ENCODE measurements at regions not wholly inside any gene's neighbourhood (a gene's known extent, or its start where the extent isn't known, plus 50 kb on each side); places are given as distances from the start of the nearest gene placed in this dataset.

DNA sequence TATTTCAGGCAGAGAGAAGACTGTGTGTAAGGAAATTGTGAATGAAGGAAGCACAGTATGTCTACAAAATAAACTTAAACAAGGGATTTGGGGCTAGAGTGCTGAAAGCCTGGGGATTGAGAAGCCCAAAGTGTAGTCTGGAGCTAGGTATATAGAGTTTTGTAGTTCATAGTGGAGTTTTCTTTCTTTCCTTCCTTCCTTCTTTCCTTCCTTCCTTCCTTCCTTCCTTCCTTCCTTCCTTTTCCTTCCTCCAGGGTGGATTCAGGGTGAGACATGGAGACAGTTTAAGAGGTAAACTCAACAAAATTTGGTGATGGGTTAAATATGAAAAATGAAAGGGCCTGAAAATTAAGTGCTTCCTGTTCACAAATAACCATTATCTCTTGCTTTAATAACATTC, 757.8 kb upstream of the CXADR start:
- no peak for DNase-seq

DNA sequence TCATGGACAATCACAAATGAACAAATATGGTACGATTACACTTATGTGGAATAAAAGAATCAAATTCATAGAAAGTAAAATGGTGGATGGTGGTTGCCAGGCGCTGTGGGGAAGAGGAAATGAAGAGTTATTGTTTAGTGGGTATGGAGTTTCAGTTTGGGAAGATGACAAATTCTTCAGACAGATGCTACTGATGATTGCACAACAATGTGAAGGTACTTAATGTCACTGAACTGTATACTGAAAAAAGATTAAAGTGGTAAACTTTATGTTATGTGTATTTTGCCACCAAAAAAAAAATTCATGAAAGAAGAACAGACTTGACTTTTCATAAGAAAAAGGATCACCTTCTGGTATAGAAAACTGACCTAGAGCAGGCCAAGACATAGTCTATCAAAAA, 745.6 kb upstream of the CXADR start:
- DNase-seq: no peak

DNA sequence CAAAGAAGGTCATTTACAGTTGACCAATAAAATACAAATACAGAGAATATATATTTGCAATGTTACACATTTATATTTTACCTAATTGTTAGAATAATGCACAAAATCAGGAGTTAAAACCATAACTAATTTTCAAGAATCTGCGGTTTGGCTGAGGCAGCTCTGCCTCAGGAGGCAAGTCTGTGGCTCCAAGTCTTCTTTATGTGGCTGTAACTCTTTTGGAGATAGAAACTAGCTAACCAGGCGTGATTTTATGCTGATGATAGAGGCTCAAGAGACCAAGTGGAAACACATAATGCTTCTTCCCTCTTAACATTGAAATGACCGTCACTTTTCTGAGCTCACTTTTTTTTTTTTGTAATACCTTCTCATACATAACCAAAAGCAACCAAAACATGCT, 744.7 kb upstream of the CXADR start:
- no peak for DNase-seq

DNA sequence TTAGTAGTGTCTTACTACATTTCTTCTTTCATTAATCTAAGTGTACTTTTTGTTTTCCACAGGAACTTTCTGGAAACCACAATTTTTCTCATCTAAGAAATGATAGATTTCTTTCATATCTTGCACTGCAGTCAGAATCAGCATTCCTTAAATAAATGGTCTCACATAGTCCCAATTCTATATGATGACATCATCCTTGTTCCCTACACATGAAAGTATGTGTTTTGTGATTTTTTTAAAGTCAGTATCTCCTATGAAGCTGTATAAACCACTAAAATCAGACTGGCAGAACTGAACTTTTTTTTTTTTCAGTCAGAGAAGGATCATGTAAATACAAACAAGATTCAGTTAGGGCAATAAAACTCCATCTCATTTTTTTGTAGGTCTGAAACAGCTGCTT, 742.6 kb upstream of the CXADR start:
- no peak for DNase-seq

DNA sequence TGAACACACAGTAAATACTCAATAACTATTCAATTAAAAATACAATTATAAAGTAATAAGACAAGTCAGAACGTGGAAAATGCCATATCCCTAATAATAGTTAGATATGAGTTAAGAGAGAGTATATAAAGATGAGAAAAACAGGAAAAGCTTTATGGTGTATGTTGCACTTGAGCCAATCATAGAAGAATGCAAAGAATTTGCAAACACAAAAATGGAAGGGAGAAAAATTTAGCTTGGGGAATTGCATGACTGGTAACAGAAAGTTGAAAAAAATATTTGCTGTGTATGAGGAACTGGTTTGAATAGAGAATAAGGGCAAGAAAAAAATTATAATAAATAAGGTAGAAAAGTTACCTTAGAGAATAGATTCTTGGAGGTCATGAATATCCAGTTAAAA, 739.6 kb upstream of the CXADR start:
- DNase-seq: no peak

DNA sequence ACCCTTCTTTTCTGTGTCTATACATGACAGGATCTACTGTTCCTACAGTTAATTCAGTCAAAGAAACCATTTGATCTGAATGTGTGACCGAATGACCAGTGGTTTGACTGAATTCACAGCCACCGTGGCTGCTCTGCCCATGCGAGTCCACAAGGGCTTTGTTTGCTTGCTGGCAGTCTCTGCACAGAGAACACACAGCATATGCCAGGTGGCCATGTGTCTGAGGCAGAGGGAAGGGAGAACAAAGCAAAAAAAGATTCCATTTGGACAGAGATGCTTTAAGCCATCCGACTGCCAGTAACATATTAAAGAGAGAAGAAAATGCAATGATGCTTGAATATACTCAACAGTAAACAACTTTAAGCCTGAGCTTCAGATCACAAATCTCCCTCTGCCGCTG, 737.8 kb upstream of the CXADR start:
- DNase-seq: no peak

DNA sequence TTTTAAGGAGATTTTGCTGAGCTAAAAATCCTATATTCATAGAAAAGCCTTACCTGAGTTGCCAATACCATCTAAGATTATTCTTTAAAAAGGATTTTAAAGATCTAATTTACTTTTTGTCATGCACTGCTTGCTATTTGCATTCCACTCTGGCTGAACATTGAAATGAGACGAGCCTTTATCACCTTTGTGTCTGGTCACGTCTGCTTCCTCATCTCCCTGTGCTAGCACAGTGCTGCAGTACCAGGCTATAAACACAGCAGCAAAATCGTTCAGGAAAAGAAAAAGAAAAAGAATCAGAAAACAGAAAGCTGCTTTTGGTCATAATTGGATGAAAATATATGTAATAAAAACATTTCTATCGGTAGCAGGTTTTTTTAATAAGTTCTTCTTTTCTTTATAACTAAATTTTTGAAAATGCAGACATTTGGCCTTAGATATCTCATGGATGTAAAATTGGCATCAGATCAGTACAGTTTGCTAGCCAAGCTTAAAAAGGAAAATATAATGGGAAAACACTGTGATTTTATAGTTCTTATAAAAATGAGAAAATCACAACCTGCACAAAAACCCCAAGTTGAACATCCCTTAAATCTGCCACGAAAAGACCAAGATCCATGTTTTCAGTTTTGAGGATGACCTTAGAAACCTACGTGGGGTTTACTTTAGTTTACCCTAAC, 735.7 kb upstream of the CXADR start:
- no peak for DNase-seq

DNA sequence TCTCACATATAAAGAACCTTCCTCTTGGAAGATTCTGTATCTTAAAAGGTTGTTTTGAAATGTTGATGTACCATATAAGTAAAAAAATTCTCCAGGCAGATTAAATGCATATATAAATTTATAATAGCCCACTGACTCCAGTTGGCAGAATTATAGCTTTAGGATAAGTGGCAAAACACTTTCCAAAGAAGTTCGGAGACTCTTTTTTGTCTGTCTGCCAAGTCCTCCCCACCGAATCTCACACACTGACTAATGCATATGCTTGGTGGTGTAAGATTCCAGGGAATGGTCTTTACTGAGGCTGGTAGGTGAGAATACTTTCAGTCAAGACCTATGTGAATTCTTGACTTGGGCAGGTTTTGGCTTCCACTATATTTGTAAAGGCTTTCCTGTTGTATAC, 724.3 kb upstream of the CXADR start:
- DNase-seq: no peak

DNA sequence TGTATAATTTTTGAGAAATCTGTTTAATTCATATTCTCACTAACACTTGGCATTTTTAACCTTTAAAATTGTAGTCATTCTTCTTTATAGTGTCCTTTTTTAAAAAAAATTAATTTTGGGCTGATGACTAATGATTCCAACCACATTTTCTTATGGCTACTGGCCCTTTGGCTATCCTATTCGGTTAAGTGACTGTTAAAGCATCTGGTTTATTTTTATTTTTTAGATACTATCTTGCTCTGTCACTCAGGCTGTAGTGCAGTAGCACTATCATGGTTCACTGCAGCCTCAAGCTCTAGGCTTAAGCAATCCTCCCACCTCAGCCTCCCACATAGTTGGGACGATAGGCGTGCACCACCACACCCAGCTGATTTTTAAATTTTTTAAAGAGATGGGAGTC, 723.2 kb upstream of the CXADR start:
- DNase-seq: no peak

DNA sequence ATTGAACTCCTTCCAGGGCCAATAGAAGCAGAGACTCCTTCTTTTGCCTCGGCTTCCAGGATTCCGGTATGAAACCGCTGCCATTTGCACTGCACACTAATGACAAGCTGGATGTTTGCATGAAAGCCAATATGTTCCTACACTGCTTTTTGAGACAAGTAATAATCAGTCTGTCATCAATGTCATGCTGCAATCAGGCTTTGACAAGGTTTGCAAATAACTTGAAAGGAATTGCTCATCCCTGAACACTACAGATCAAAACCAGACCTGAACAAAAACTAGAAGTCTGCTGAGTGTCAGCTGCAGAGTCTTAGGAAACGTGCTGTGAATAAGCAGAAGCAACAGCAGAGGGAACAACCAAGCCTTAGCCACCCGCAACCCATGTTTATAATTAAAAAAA, 720.7 kb upstream of the CXADR start:
- no peak for DNase-seq

DNA sequence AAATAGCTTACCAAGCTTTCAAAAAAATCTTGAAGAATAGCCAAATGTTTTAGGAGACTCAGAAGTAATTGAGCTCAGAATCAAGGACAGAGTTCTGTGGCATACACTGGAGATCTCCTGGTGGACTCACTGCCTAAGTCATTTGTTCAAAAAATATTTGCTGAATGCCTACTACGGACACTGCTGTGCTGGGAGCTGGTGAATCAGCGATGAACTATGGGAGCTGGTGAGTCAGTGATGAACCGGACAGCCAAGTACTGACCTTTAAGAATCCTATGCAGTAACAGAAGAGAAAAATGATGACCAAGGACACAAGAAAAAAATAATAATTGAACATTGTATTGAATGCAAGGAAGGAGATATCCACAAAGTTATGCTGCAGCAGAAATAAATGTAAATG, 717.9 kb upstream of the CXADR start:
- DNase-seq: no peak

DNA sequence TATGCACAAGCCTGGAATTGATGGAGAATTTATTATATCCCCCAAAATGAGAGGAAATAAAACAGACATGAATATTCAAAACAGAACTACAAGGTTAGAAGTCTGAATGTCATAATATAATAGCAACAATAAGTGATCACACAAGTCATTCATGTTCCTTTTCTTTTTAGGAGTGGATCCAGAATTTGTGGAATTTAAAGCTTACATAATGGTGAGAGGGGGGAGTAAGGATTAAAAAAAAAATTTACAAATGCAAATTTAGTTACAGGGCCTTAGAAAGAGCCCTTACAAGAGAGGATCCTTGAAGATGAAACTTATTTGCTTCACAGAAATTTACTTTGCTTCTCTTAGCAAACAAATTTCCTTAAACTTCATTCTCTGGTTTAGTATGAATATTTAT, 716.1 kb upstream of the CXADR start:
- no peak for DNase-seq

DNA sequence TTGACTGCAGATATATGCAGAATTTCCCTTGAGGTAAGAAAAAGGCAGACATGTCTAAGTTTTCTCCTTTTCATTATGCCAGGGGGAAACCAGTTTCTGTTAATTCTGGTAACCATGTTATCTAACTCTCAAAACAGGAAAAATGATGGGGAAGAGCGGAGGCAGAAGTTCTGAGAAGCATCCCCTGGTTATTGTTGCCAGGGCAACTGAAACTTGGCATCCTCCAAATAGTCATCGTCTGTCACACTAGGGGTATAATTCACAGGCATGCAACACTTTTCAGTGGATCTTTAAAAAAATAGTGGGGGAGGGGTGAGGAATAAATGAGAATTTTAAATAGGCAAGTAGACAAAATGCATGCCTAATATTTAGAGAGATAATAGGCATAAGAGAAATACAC, 715.3 kb upstream of the CXADR start:
- no peak for DNase-seq

DNA sequence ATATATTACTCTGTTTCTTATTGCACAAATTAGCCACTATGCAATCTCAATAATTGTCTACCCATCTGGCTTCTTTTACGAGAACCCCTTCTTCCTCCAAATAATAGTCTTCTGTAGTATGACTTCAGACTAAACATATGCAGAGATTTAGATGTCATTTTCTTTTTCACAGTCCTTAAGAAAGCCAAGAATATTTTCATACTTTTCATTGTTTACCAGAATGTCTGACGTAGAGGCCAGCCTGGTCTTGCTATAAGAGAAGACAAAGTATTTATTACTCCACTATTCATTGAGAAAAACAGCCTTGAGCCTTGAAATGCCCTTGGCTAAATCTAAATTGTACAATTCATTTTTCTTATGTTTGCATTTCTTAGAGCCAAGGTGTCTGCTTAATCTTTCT, 714.9 kb upstream of the CXADR start:
- DNase-seq: no peak

DNA sequence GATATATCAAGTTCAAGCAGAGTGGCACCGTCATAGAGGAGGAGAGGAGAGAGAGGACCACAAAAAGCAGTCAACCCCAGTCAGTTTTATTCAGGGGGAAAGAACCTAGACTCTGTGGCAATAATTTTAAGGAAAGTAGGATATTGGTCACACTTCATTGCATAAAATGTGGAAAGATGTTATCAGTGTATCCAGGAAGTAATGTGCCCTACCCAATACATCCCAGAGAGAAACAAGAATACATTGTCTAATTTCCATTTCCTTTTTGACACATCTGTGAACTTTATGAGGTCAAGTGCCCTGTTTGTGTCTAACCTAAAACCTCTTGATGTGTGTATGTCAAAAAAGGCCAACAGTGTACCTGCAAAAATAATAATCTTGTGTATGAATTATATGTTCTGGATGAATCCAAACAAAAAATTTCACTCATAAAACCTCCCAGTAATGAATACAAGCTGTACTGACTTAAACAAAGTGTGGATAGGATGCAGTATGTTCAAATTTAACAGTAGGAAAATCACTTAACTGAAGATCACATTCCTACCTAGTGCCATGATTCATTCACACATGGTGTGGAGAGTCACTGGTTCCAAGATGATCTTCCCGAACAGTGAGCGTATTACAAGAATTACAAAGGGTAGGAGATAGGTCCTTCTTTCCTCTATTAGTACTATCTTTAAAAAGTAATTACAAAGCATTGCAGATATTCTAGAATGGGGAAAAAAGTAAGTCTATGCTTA, 712.1 kb upstream of the CXADR start:
- no peak for DNase-seq

DNA sequence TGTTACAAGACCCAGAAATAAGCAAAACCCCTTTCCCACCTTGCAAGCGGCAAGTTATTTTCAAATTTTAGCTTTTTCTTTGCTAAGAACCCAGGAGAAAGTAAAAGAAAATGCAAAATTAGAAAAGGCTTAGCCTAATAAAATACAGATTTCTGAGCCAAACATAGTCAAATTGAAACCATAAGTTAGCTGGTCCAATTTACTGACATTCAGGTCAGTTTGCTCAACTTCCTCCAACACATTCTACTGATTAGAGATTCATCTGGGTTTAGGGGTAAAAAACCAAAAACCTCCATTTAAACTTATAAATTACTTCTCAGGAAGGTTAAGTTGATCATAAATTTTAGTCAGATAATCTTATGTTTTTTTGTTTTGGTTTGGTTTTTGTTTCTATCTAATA, 701.8 kb upstream of the CXADR start:
- no peak for DNase-seq

DNA sequence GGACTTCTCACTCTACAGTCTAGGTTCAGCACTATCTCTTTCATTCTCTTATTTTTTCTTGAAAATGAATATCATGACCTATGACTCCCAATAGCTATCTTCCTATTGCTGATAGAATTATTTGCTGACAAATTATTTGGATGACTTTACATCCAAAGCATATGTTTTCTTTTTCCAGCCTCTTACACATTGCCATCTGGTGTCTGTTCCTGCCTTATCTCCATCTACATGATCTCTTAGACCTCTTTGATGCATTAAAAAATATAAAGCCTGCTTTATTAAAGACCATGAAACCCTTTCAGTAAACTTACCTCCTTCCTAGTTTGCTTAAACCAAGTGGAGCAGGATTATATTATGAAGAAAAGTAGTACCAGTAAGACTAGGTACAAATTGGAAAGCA, 700.9 kb upstream of the CXADR start:
- no peak for DNase-seq

DNA sequence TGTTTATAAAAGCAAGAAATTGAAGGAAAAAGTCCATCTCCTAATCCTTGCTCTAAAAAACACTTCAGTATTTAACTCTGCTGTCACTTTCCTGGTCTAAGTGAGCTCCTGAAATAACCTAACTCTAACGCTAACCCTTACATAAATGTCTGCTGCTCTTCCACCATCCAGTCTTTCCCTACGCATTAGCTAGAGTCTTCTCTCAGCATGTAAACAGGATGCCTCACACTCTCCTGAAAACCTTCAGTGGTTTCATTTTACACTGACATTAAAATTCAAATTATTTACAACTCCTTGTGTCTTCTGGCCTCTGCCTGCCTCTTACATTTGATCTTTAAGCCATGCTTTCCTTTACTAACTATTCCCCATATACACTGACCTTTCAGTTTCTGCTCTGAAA, 697.6 kb upstream of the CXADR start:
- peak; percentile 10 for DNase-seq

DNA sequence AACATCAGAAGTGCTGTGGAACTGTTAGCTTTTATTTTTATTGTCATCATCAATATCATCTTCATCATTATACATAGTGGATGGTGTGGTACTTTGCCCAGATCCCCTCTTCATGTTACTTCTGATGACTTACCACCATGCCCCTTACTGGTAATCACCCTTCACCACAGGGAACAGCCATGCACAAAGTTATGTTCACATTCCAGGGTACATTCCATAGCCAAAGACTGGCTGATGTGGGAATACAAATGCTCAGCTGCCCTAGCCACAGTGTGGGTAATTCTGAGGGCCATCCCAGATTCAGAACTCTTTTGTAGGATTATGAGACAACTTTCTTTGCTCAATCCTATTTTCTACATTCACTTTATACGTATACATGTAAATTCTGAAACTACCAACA, 691.3 kb upstream of the CXADR start:
- DNase-seq: no peak

DNA sequence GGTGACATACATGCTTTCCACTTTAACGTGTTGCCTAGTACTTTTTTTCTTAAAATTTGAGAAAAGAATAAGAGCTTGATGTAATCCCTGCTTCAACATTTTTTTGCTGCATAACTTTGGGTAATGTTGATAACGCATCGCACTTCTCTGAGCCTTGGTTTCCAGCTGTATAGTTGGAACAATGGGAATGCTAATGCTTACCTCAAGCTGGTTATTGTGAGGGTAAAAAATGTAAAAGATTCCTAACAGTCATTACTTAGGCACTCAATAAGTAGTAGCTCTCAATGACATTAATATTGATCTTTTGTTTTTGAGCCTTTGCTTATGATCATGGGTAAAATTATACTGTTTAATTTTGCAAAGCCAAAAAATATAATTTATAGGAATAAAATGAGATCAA, 683.3 kb upstream of the CXADR start:
- no peak for DNase-seq

DNA sequence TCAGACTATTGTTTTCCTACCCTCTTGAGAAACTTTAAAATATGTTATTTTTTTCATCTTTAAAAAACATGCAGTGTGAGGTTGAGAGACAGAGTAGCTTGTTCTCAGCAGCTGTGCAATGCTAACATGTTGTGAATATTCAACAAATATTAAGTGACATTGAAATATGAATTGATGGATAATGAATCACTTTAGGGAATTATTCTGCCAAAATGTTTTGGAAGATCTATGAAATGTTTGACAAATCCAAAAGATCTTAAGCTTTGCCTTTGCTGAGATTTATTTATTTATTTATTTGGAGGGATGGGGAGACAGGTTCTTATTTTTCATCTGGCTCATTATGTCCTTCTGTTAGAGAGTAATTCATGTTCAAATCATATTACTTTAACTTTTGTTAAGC, 680.1 kb upstream of the CXADR start:
- DNase-seq: no peak

DNA sequence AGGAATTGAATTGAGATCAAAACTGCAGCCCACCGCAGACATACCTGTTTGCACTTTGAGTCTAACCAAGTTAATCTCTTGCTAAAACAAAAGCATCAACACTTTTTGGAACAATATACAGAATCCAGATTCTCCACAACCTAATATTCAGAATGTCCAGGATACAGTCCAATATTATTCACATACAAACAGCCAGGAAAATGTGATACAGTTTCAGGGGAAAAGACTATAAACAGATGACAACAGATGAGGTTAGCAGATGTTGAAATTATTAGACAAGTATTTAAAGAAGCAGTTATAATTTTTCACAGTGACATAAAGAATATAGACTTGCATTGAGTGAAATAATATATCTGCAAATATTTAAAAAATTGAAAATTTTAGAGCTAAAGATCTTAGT, 678.1 kb upstream of the CXADR start:
- no peak for DNase-seq

DNA sequence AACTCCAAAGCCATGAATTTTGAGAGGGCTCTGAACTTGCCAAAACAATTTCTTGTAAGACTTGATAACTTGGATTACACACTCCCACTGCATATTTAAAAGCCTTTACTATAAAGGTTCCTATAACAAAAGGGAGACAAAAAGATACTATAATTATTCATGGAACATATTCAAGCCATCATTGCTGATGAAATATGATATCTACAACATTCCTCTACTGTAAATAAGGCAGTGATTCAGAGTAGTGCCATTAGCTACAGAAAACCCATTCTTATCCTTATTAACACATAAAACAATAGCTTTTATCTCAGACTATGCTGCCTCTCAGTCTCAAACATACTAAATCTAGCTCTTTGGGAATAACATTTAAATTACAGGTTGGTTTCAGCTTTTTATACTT, 675.5 kb upstream of the CXADR start:
- no peak for DNase-seq

DNA sequence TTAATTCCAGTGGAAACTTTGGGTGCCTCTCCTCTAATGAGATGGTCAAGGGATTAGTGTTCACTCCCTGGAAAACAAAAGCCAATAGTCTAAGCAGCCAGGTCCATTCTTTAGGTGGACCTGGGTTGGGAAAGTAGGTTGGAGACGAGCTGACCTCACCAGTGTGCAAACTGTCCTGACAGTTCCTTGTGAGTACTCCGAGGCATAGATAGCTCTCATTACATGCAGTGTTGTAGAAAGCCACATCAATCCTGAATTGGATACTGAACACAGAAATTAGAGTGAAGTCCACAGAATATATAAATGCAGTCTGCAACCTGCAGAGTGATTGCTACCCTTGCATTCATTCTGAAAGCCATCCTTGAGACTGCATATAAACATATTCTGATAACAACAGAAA, 675.1 kb upstream of the CXADR start:
- DNase-seq: no peak

Measured in left kidney (tissue), 1 donor.